Thymus (tissue), 11 donors: ENCODE measurements at regions not wholly inside any gene's neighbourhood (a gene's known extent, or its start where the extent isn't known, plus 50 kb on each side); places are given as distances from the start of the nearest gene placed in this dataset.
"Not testable (repeated sequence)": the region's sequence is repeated elsewhere in the genome, so short reads cannot be mapped to it uniquely, and the experiment has no call there.

Experiments used
- DNase-seq, 9 donors: peaks; one replicate each; pipeline ENCODE4 v3.0.0-alpha.2; 2013; ENCODE audit warnings: low spot score in 9 of 9, low read depth in 6 of 9, missing footprints in 1 of 9
- H3K27ac ChIP-seq, 2 donors: one replicate each; pipeline ENCODE4 v1.5.1; 2013; ENCODE audit warnings: control low read depth in 1 of 2, low read depth in 1 of 2, low read length in 1 of 2, mild to moderate bottlenecking in 1 of 2, moderate library complexity in 1 of 2
- H3K27me3 ChIP-seq, 2 donors: one replicate each; pipeline ENCODE4 v1.5.1; 2013; ENCODE audit warnings: low read length in 1 of 2; ENCODE audit not compliant: control insufficient read depth in 2 of 2, insufficient read depth in 1 of 2
- H3K36me3 ChIP-seq, 2 donors: one replicate each; pipeline ENCODE4 v1.5.1; 2013; ENCODE audit warnings: low read length in 1 of 2, mild to moderate bottlenecking in 1 of 2, moderate library complexity in 1 of 2; ENCODE audit not compliant: control insufficient read depth in 2 of 2, insufficient read depth in 2 of 2
- H3K4me1 ChIP-seq, 2 donors: one replicate each; pipeline ENCODE4 v1.5.1; 2013; ENCODE audit warnings: low read length in 2 of 2; ENCODE audit not compliant: control insufficient read depth in 2 of 2, insufficient read depth in 2 of 2
- H3K4me3 ChIP-seq, 2 donors: one replicate each; pipeline ENCODE4 v1.5.1; 2013; ENCODE audit warnings: low read length in 2 of 2, control low read depth in 1 of 2, mild to moderate bottlenecking in 1 of 2
- H3K9me3 ChIP-seq, 2 donors: one replicate each; pipeline ENCODE4 v1.5.1; 2013; ENCODE audit warnings: low read length in 1 of 2, mild to moderate bottlenecking in 1 of 2; ENCODE audit not compliant: control insufficient read depth in 2 of 2, insufficient read depth in 1 of 2
- WGBS: extraction: QIAGEN DNeasy Blood & Tissue Kit; methylation state at CpG from one replicate; pipeline ENCODE4 v1.1.7; 2013; 5-methylcytosine and 5-hydroxymethylcytosine counted together
- donor health status: healthy.

- DNase-seq, H3K27me3 ChIP-seq, H3K36me3 ChIP-seq, H3K4me1 ChIP-seq, H3K27ac ChIP-seq, H3K9me3 ChIP-seq, H3K4me3 ChIP-seq: not testable (repeated sequence)
- 87% methylated on average over 29 of the region's 31 CpGs for WGBS
Measured at GRCh38 chr17:27104605-27105221, 189.2 kb upstream of the WSB1 start.

DNA sequence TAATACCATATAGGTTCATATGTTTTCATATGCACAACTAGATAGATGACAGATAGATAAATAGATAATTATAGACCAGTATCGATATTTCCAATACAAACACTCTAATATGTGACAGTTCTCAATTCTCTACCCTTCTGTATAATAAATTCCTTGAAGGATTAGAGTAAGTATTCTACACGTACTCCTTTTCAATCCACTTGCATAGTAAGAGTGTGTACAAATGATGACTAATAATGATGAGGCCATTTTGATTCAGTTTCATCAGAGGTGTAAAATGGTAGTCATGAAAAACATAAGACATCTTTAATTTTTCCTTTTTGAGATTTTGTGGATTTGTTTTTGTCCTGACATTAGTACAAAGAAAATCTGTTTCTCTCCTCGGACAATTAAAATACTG lies 188.3 kb upstream of the WSB1 start:
- 79% methylated on average over 3 of the region's 3 CpGs for WGBS
- no peak for DNase-seq
- Histone ChIP-seq H3K9me3 (no peaks in the 10 kb centered on the region), H3K36me3 (no peaks in the 10 kb centered on the region), H3K4me3 (no peak overlapping the region), H3K4me1 (no peaks in the 10 kb centered on the region), H3K27me3 (no peaks in the 10 kb centered on the region), H3K27ac (no peak overlapping the region)

- WGBS = 67% methylated on average over 2 of the region's 2 CpGs
- no peak overlapping the region for H3K27ac ChIP-seq
- H3K4me1 ChIP-seq = no peaks in the 10 kb centered on the region
- H3K36me3 ChIP-seq = no peaks in the 10 kb centered on the region
- DNase-seq = no peak
- H3K4me3 ChIP-seq = no peak overlapping the region
- H3K9me3 ChIP-seq = no peaks in the 10 kb centered on the region
- no peaks in the 10 kb centered on the region for H3K27me3 ChIP-seq
Measured at GRCh38 chr17:27106347-27106981, 187.4 kb upstream of the WSB1 start.

- no peaks in the 10 kb centered on the region for H3K36me3 ChIP-seq
- H3K27ac ChIP-seq = no peak overlapping the region
- 67% methylated on average over 2 of the region's 2 CpGs for WGBS
- H3K9me3 ChIP-seq = no peaks in the 10 kb centered on the region
- H3K27me3 ChIP-seq = no peaks in the 10 kb centered on the region
- DNase-seq = no peak
- H3K4me1 ChIP-seq = no peaks in the 10 kb centered on the region
- H3K4me3 ChIP-seq = no peak overlapping the region
Measured at GRCh38 chr17:27106982-27107360, 186.9 kb upstream of the WSB1 start.

GRCh38 chr17:27107386-27108328 lies 186.3 kb upstream of the WSB1 start:
- not testable (repeated sequence) for H3K4me1 ChIP-seq, H3K36me3 ChIP-seq, H3K9me3 ChIP-seq, H3K4me3 ChIP-seq, H3K27ac ChIP-seq, DNase-seq, H3K27me3 ChIP-seq
- WGBS = 66% methylated on average over 2 of the region's 2 CpGs

DNA sequence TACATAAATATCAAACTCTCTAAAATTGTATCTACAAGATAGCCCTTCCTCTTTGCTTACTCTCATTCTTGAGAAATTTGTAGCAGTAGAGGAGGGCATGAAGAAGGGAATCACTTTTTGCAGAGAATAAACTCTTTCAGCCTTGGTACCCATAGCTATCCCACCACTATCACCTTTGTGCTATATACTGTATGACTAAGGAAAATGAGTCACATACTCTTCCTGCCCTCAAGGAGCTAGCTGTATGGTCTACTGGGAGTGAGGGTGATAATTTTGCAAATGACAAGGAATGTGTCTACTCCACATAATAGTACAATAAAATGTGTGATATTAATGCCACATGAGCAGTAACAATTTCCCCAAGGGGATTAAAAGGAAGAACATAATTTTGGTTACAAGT lies 184.6 kb upstream of the WSB1 start:
- Histone ChIP-seq H3K4me1 (no peaks in the 10 kb centered on the region), H3K4me3 (no peak overlapping the region), H3K27ac (no peak overlapping the region), H3K9me3 (no peaks in the 10 kb centered on the region), H3K36me3 (no peaks in the 10 kb centered on the region), H3K27me3 (no peaks in the 10 kb centered on the region)
- DNase-seq = no peak

DNA sequence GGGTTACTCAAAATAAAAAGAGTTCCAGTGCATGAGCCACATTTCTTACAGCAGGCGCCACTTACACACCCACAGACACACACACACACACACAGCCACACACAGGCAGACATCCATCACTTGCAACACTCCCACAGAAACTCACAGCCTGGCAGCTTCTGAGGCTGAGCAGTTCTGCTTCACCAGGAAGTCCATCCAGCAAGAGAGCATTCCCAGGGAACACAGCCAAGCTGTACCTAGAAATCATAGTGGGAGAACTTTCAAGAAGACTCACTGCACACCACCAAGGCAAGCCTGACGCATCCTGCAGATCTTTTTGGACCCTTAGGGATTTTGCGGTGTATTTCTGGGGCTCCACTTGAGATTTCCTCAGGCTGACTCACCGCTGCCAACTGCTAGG lies 140.9 kb upstream of the WSB1 start:
- Histone ChIP-seq H3K4me3 (no peak overlapping the region), H3K36me3 (no peaks in the 10 kb centered on the region), H3K4me1 (no peaks in the 10 kb centered on the region), H3K27me3 (no peaks in the 10 kb centered on the region), H3K27ac (no peak overlapping the region), H3K9me3 (peaks cover 5 to 38% of the 10 kb centered on the region in 2 donors)
- no peak for DNase-seq
- WGBS = 90% methylated on average over 4 of the region's 4 CpGs

GRCh38 chr17:27155866-27156265 lies 138.0 kb upstream of the WSB1 start:
- no peaks in the 10 kb centered on the region for H3K36me3 ChIP-seq
- H3K9me3 ChIP-seq = peaks cover 6 to 40% of the 10 kb centered on the region in 2 donors
- no peaks in the 10 kb centered on the region for H3K4me1 ChIP-seq
- no peak for DNase-seq
- no peaks in the 10 kb centered on the region for H3K27me3 ChIP-seq
- H3K27ac ChIP-seq = no peak overlapping the region
- H3K4me3 ChIP-seq = no peak overlapping the region
- WGBS = 97% methylated on average over 15 of the region's 15 CpGs

GRCh38 chr17:27157297-27157696 lies 136.6 kb upstream of the WSB1 start:
- Histone ChIP-seq H3K9me3 (peaks cover 6 to 40% of the 10 kb centered on the region in 2 donors), H3K4me3 (no peak overlapping the region), H3K27me3 (no peaks in the 10 kb centered on the region), H3K4me1 (no peaks in the 10 kb centered on the region), H3K36me3 (no peaks in the 10 kb centered on the region), H3K27ac (no peak overlapping the region)
- no peak for DNase-seq
- WGBS = 86% methylated on average over 8 of the region's 8 CpGs
